Tibial artery (tissue), 4 donors: ENCODE measurements at regions not wholly inside any gene's neighbourhood (a gene's known extent, or its start where the extent isn't known, plus 50 kb on each side); places are given as distances from the start of the nearest gene placed in this dataset.

ENCODE experiments used
- DNase-seq, 2 donors: peaks; one replicate each; pipeline ENCODE4 v3.0.0-alpha.2; 2019
- H3K27ac ChIP-seq, 2 donors: fragments of 200-600 bp; sonication (generic) in 1 of 2; 1 replicate in 1 of 2; 2 replicates in 1 of 2; pipeline ENCODE4 v1.5.1; 2018 to 2019; ENCODE audit warnings: mild to moderate bottlenecking in 1 of 2
- H3K27me3 ChIP-seq, 2 donors: fragments of 200-600 bp; sonication (generic) in 1 of 2; one replicate each; pipeline versions ENCODE4 v1.5.1 to v1.6.0; 2016 to 2019
- H3K36me3 ChIP-seq, 3 donors: fragments of 200-600 bp; sonication (generic) in 2 of 3; one replicate each; pipeline ENCODE4 v1.5.1; 2016 to 2019; ENCODE audit warnings: mild to moderate bottlenecking in 2 of 3
- H3K4me1 ChIP-seq, 4 donors: fragments of 200-600 bp; sonication (generic) in 2 of 4; 1 replicate in 3 of 4; 2 replicates in 1 of 4; pipeline ENCODE4 v1.5.1; 2016 to 2019
- H3K4me3 ChIP-seq, 2 donors: fragments of 200-600 bp; sonication (generic) in 1 of 2; 1 replicate in 1 of 2; 2 replicates in 1 of 2; pipeline ENCODE4 v1.5.1; 2018 to 2019; ENCODE audit warnings: mild to moderate bottlenecking in 2 of 2
- H3K9me3 ChIP-seq, 3 donors: fragments of 200-600 bp; sonication (generic) in 1 of 3; one replicate each; pipeline ENCODE4 v1.5.1; 2016 to 2019
- CTCF ChIP-seq, 2 experiments: fragments of 200-600 bp in 1 of 2; fragments of 450-650 bp in 1 of 2; IDR thresholded peaks; one replicate each; pipeline ENCODE4 v1.5.1; 2017 to 2019; ENCODE audit warnings: antibody characterized with exemption in 2 of 2, mild to moderate bottlenecking in 1 of 2, moderate library complexity in 1 of 2
- intact Hi-C: fragments of 100-400 bp; cut with DNase I; formaldehyde crosslinking; loops from one replicate; pipeline ENCODE4 v1.15.0; 2023; ENCODE audit warnings: low total_unique reads

- H3K36me3 ChIP-seq = no peaks in the 10 kb centered on the region
- H3K27ac ChIP-seq = no peak overlapping the region
- peaks cover 0 to 12% (median 10%) of the 10 kb centered on the region in 3 donors for H3K9me3 ChIP-seq
- H3K4me3 ChIP-seq = no peak overlapping the region
- no peaks in the 10 kb centered on the region for H3K27me3 ChIP-seq
- no peak for TF ChIP-seq CTCF (IDR thresholded peaks at IDR 0.05)
- DNase-seq = no peak
- intact Hi-C loops = no loop called here
- no peaks in the 10 kb centered on the region for H3K4me1 ChIP-seq
Observed at GRCh38 chr7:19242246-19242645, 97.0 kb upstream of the FERD3L start.

- intact Hi-C loops = no loop called here
- H3K9me3 ChIP-seq = peaks cover 0 to 12% (median 10%) of the 10 kb centered on the region in 3 donors
- no peak for DNase-seq
- no peak for TF ChIP-seq CTCF (IDR thresholded peaks at IDR 0.05)
- H3K27ac ChIP-seq = no peak overlapping the region
- H3K4me1 ChIP-seq = no peaks in the 10 kb centered on the region
- H3K4me3 ChIP-seq = no peak overlapping the region
- H3K36me3 ChIP-seq = no peaks in the 10 kb centered on the region
- no peaks in the 10 kb centered on the region for H3K27me3 ChIP-seq
Observed at GRCh38 chr7:19239951-19240350, 94.7 kb upstream of the FERD3L start.

GRCh38 chr7:19235680-19236079 is 90.5 kb upstream of the FERD3L start:
- H3K4me1 ChIP-seq = no peaks in the 10 kb centered on the region
- no peak for TF ChIP-seq CTCF (IDR thresholded peaks at IDR 0.05)
- no peak overlapping the region for H3K4me3 ChIP-seq
- no peak for DNase-seq
- no peaks in the 10 kb centered on the region for H3K27me3 ChIP-seq
- H3K36me3 ChIP-seq = no peaks in the 10 kb centered on the region
- intact Hi-C loops = no loop called here
- H3K9me3 ChIP-seq = peaks cover 0 to 9% (median 6%) of the 10 kb centered on the region in 3 donors
- H3K27ac ChIP-seq = no peak overlapping the region

- Histone ChIP-seq H3K27ac (no peak overlapping the region), H3K9me3 (no peaks in the 10 kb centered on the region), H3K4me1 (no peaks in the 10 kb centered on the region), H3K27me3 (no peaks in the 10 kb centered on the region), H3K4me3 (no peak overlapping the region), H3K36me3 (no peaks in the 10 kb centered on the region)
- DNase-seq = no peak
- no peak for TF ChIP-seq CTCF (IDR thresholded peaks at IDR 0.05)
- intact Hi-C loops = no loop called here
Observed at GRCh38 chr7:19224951-19225350, 79.7 kb upstream of the FERD3L start.

GRCh38 chr7:19215412-19215811 is 70.2 kb upstream of the FERD3L start:
- no peak overlapping the region for H3K4me3 ChIP-seq
- no peaks in the 10 kb centered on the region for H3K4me1 ChIP-seq
- H3K27ac ChIP-seq = no peak overlapping the region
- TF ChIP-seq CTCF (IDR thresholded peaks at IDR 0.05) = no peak
- H3K36me3 ChIP-seq = no peaks in the 10 kb centered on the region
- H3K9me3 ChIP-seq = no peaks in the 10 kb centered on the region
- no peaks in the 10 kb centered on the region for H3K27me3 ChIP-seq
- intact Hi-C loops = no loop called here
- DNase-seq = no peak

GRCh38 chr7:19213746-19214145 is 68.5 kb upstream of the FERD3L start:
- TF ChIP-seq CTCF (IDR thresholded peaks at IDR 0.05) = no peak
- Histone ChIP-seq H3K4me3 (no peak overlapping the region), H3K4me1 (no peaks in the 10 kb centered on the region), H3K27ac (no peak overlapping the region), H3K9me3 (no peaks in the 10 kb centered on the region), H3K36me3 (no peaks in the 10 kb centered on the region), H3K27me3 (no peaks in the 10 kb centered on the region)
- intact Hi-C loops = no loop called here
- DNase-seq = no peak
